ENCODE measurements at regions not wholly inside any gene's neighbourhood (a gene's known extent, or its start where the extent isn't known, plus 50 kb on each side); places are given as distances from the start of the nearest gene placed in this dataset.
A peak's percentile ranks its signal among the peaks of the same experiment; 100 is the strongest.
"Not testable (repeated sequence)": the region's sequence is repeated elsewhere in the genome, so short reads cannot be mapped to it uniquely, and the experiment has no call there.

GRCh38 chr1:197986817-197987216 is 69.6 kb downstream of the LHX9 start (continued):
- TF ChIP-seq DLX4 (CRISPR knock-in tag; IDR thresholded peaks at IDR 0.05) (no peak), RB1 (IDR thresholded peaks at IDR 0.05; ENCODE audit: low read depth) (no peak)

- H3K4me2 ChIP-seq (ENCODE audit: insufficient read depth, low read length), result no peak overlapping the region
- H4K20me1 ChIP-seq (replicated peaks; ENCODE audit: control insufficient read depth, insufficient read depth, low read length), result no peaks in the 10 kb centered on the region
- BruUV-seq (replicated peaks), result no TSS peak
- no peak overlapping the region for H2AFZ ChIP-seq (ENCODE audit: low read depth, low read length)
- ChIA-PET POLR2A (no interaction called here), CTCF (ENCODE audit: low intra/inter-chr PET ratio) (no interaction called here)
- FAIRE-seq, result no peak
- no peaks in the 10 kb centered on the region for H3K4me1 ChIP-seq (replicated peaks in 1 of 2; ENCODE audit: control insufficient read depth in 2 of 2, insufficient read depth in 2 of 2, low read length in 2 of 2)
- H3K27me3 ChIP-seq (ENCODE audit: control insufficient read depth in 2 of 2, insufficient read depth in 2 of 2, low read length in 2 of 2), result no peaks in the 10 kb centered on the region
- H3K79me2 ChIP-seq (ENCODE audit: control insufficient read depth, insufficient read depth, low read length), result peaks cover 2% of the 10 kb centered on the region; the same call in 1 of the 3 replicates
- peaks cover 23% of the 10 kb centered on the region; the same call in 1 of the 3 replicates for H3K36me3 ChIP-seq (ENCODE audit: control insufficient read depth, insufficient read depth, low read length)
- H3K9me3 ChIP-seq (replicated peaks; ENCODE audit: control insufficient read depth, insufficient read depth, low read depth, low read length), result no peaks in the 10 kb centered on the region
- in situ Hi-C loops (cut with MboI), result no loop called here
- TF ChIP-seq RBM22 (IDR thresholded peaks at IDR 0.05; ENCODE audit: low read depth, low read length, poor library complexity, severe bottlenecking) (no peak), JUNB (CRISPR knock-in tag; conservative IDR thresholded peaks at IDR 0.05) (no peak), ZNF561 (CRISPR knock-in tag; conservative IDR thresholded peaks at IDR 0.05) (no peak), PATZ1 (CRISPR knock-in tag; IDR thresholded peaks at IDR 0.05; ENCODE audit: borderline replicate concordance) (no peak), RBM14 (IDR thresholded peaks at IDR 0.05; ENCODE audit: borderline replicate concordance, insufficient read depth, low read depth, low read length) (no peak), SETDB1 (IDR thresholded peaks at IDR 0.05; ENCODE audit: low read length) (no peak), FOXP1 (CRISPR knock-in tag; IDR thresholded peaks at IDR 0.05) (no peak)
- ATAC-seq, result peak; percentile 29
- no peaks in the 10 kb centered on the region for H3K9me1 ChIP-seq (ENCODE audit: control insufficient read depth, insufficient read depth, low read length)
- 43% methylated on average over 3 of the region's 3 CpGs for WGBS (ENCODE audit: insufficient coverage, low coverage, missing lambda C conversion rate)
- intact Hi-C loops (cut with micrococcal nuclease), result no loop called here
- H3K4me3 ChIP-seq, result no peak overlapping the region
- no peak overlapping the region for H3K9ac ChIP-seq (ENCODE audit: insufficient read depth in 1 of 2, low read depth in 2 of 2, low read length in 2 of 2)
- H3K27ac ChIP-seq (ENCODE audit: extremely low read depth, low read depth, low read length), result no peak overlapping the region
- DNase-seq (ENCODE audit: extremely low read depth in 1 of 4, low spot score in 3 of 4), result no peak
These were observed 70.1 kb downstream of the LHX9 start for GRCh38 chr1:197987294-197987693.

GRCh38 chr1:197988581-197988980 is 71.4 kb downstream of the LHX9 start:
- H3K79me2 ChIP-seq (ENCODE audit: control insufficient read depth, insufficient read depth, low read length); H3K27ac ChIP-seq (ENCODE audit: extremely low read depth, low read depth, low read length); H3K9ac ChIP-seq (ENCODE audit: insufficient read depth in 1 of 2, low read depth in 2 of 2, low read length in 2 of 2); BruUV-seq (replicated peaks); FAIRE-seq; H3K4me3 ChIP-seq; intact Hi-C loops (cut with micrococcal nuclease); H4K20me1 ChIP-seq (replicated peaks; ENCODE audit: control insufficient read depth, insufficient read depth, low read length); H3K9me3 ChIP-seq (replicated peaks; ENCODE audit: control insufficient read depth, insufficient read depth, low read depth, low read length); H3K27me3 ChIP-seq (ENCODE audit: control insufficient read depth in 2 of 2, insufficient read depth in 2 of 2, low read length in 2 of 2); DNase-seq (ENCODE audit: extremely low read depth in 1 of 4, low spot score in 3 of 4); H3K4me1 ChIP-seq (replicated peaks in 1 of 2; ENCODE audit: control insufficient read depth in 2 of 2, insufficient read depth in 2 of 2, low read length in 2 of 2); ATAC-seq; in situ Hi-C loops (cut with MboI); H3K9me1 ChIP-seq (ENCODE audit: control insufficient read depth, insufficient read depth, low read length); H3K4me2 ChIP-seq (ENCODE audit: insufficient read depth, low read length); CTCF ChIA-PET (ENCODE audit: low intra/inter-chr PET ratio); H2AFZ ChIP-seq (ENCODE audit: low read depth, low read length): not testable (repeated sequence)
- POLR2A ChIA-PET, result interaction anchor here (0.8 to 0.9 kb wide), 2 partner anchors 9 to 12 kb away, joined by 4 to 5 read pairs; no protein-coding TSS in a partner anchor
- peaks cover 23% of the 10 kb centered on the region; the same call in 1 of the 3 replicates for H3K36me3 ChIP-seq (ENCODE audit: control insufficient read depth, insufficient read depth, low read length)
- WGBS (ENCODE audit: insufficient coverage, low coverage, missing lambda C conversion rate), result 85% methylated on average over 7 of the region's 7 CpGs

Data from K562 (cell line).